Posterior cingulate gyrus (tissue), 11 donors: ENCODE measurements at regions not wholly inside any gene's neighbourhood (a gene's known extent, or its start where the extent isn't known, plus 50 kb on each side); places are given as distances from the start of the nearest gene placed in this dataset.
"Not testable (repeated sequence)": the region's sequence is repeated elsewhere in the genome, so short reads cannot be mapped to it uniquely, and the experiment has no call there.

ENCODE experiments used
- DNase-seq, 10 donors: peaks; one replicate each; pipeline versions ENCODE4 v3.0.0 to v3.0.0-alpha.2; 2020 to 2021; ENCODE audit warnings: mixed read lengths in 3 of 10
- intact Hi-C: fragments of 100-400 bp; cut with DNase I; formaldehyde crosslinking; loops from one replicate; pipeline ENCODE4 v1.15.1; 2023

DNA sequence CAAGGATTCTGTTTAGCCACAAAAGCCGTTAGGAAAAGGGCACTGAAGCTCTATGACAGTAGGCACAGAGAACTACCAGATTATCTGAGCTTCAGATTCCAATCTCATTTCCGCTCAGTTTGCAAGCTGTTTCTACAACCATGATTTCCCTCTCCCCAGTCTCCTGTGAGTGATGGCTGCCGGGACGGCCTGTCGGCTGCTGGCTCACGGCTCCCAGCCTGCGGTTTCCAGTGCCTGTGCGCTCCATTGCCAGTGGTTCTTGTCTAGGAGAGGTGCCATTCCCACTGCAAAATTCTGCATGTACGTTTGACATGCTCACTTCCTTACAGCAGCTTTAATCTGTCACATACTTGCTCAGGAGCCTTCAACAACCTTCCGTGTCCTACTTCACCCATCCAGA, 429.1 kb upstream of the FRG1 start:
- peak in 1 of 10 donors; percentile 49 for DNase-seq
- intact Hi-C loops = no loop called here

DNA sequence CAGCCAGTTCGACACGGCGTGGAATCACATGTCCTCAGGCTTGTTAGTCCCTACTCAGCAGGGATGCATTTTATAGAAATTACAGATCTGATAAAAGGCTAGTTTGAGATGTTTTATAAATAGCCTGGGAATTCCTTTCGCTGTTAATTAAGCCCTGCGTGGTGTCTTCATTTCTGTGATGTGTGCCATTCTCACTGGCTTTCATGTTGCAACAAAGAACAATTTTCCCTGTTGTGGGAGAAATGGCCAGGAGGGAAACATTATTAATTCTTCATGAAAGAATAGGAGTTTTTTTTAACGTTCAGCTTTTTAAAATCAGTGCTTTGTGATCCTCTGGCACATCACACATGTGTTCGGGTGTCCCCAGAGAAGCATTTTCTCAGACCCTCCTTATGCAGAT, 427.3 kb upstream of the FRG1 start:
- DNase-seq = no peak
- intact Hi-C loops = no loop called here

DNA sequence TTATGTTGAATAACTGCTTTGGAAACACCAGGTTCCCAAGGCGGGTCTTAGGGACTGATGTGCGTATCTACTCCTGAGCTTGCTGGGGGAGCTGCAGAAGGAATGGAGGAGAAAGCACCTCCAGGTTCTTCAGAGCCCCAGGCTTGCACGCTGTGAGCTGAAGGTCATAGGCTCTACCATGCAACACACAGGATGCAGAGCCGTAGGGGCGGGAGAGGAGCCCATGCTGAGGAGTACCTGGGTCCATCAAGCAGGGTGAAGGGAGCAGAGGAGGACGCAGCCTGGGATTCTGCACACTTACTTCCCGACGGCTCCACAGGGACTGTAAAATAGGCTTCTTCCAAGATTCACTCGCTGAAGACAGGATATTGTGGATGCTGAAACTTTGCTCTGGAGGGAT, 426.5 kb upstream of the FRG1 start:
- intact Hi-C loops = no loop called here
- DNase-seq = peak in 1 of 10 donors; percentile 56

DNA sequence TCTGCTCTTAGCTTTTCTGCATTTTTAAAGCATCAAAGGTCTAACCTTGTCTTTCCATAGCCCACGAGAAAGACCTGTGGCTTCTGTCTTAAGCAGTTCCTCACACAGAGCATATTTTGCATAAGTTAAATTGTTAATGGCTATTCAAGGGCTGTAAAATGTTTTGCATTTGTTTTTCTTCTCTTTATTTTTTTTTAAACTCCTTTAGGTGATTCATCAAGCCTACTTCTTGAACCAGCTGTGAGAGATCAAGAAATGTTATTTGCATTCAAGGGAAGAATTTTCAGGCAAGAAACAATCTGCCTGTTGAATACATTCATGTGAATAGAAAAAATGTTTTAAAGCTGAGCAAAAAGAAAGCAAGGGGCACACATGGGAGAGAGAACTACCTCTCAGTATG, 423.8 kb upstream of the FRG1 start:
- no peak for DNase-seq
- intact Hi-C loops = no loop called here

DNA sequence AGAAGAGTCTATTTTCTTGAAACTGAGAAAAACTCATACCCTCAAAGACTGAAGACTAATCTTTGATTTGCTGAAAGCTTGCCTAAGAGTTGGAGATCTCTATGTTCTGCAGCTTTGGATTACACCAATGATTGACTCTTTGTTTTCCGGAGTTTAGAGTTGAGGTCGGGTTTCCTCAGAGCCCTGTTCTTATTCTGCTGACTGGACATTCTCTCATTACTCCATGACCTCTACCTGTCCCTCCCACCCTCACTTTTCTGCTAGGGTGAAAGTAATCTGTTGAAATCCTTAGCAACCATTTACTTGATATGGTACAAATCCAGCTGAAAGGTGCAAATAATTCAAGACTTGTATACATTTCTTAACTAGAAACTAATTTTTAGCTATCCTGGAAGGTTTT, 421.5 kb upstream of the FRG1 start:
- DNase-seq = no peak
- intact Hi-C loops = no loop called here

DNA sequence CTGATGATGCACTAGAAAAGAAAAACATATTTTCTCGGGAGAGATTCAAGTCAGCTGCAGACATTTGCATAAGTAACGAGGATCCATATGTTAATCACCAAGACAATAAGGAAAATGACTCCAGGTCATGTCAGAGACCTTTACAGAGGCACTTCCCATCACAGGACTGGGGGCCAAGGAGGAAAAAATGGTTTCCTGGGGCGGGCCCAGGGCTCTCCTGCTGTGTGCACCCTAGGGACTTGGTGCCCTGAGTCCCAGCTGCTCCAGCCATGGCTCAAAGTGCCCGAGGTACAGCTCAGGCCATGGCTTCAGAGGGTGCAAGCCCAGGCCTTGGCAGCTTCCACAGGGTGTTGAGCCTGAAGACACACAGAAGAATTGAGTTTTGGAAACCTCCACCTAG, 415.4 kb upstream of the FRG1 start:
- intact Hi-C loops = no loop called here
- DNase-seq = no peak

DNA sequence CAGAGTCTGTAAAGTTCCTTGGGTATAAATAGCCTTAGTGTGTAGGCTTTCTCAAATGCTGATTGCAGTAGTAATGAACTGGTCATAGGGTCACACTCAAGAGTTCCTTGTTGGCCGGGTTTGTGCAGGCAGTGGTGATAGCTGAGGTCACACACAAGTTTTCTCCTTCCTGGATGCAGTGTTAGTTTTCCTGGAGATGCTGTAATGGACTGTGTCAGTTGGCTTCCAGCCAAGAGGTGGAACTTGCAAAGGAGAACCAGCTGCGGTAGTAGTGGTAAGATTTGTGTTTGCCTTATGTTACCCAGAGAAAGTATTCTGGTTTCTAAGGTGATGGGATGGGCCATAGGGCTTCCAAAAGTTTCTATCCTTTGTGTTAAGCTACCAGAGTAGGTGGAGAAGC, 409.8 kb upstream of the FRG1 start:
- no peak for DNase-seq
- intact Hi-C loops = no loop called here

DNA sequence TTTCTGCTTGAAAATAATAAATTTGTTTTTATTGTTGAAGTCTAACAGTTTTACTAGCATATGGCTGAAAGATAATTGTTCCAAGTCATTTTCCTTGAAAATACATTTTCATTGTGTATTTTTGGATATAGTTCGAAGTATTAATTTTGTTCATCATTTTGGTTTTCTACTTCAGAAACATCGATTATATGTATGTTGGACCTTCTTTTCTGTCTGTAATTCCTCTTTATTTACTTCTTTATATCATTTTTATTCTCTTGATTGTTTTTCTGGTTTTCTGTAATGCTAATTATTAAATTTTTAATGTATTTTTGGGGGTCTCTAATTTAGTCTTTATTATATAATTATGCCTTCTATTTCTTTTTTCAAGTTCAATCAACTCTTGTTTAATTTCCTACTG, 407.1 kb upstream of the FRG1 start:
- intact Hi-C loops = no loop called here
- DNase-seq = no peak

DNA sequence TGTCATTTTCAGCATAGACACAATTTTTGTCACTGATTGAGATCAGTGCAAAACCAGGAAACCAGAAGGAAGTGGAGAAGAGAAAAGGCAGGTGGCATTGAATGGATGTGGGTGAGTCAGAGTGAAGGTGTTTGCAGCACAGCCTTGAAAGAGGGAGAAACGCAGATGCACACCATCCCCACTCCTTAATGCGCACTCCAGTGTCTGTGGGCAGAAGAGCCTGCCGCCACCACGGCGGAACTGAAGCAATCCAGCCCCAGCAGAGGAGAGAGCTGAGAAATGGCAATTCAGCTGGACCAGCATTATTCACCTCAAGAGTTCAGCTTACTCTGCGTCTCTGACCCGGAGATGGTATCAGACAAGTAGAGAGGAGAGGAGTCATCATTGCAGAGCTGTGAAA, 393.1 kb upstream of the FRG1 start:
- peak in 1 of 10 donors; percentile 16 for DNase-seq
- intact Hi-C loops = no loop called here

DNA sequence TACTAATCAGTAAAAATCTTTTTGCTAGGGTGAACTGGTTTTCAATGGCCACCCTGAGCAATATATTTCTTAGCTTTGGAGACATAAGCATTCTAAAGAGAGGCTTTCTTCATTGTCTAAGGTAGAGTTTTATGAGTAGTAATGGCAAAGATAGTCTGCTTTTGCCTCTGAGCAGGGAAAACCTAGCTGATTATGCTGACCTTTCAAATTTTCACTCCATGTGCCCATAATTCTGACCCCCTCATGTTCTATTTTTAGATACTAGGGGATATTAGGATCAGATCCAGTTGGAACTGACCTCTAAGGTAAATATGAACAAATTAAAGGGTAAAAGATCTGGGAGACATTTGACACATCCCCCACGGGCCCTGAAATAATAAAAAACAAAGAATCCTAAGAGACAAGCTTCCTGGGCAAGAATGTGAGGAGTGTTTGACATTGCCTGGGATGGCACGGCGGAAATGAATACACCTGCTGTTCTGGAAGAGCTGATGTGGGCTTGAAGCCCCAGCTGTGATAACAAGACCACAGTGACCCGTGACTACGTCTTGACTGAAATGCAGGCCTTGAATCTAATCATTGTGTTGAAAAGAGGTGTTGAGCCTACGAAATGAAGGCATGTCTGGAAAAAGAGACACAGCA, 392.1 kb upstream of the FRG1 start:
- DNase-seq = no peak

DNA sequence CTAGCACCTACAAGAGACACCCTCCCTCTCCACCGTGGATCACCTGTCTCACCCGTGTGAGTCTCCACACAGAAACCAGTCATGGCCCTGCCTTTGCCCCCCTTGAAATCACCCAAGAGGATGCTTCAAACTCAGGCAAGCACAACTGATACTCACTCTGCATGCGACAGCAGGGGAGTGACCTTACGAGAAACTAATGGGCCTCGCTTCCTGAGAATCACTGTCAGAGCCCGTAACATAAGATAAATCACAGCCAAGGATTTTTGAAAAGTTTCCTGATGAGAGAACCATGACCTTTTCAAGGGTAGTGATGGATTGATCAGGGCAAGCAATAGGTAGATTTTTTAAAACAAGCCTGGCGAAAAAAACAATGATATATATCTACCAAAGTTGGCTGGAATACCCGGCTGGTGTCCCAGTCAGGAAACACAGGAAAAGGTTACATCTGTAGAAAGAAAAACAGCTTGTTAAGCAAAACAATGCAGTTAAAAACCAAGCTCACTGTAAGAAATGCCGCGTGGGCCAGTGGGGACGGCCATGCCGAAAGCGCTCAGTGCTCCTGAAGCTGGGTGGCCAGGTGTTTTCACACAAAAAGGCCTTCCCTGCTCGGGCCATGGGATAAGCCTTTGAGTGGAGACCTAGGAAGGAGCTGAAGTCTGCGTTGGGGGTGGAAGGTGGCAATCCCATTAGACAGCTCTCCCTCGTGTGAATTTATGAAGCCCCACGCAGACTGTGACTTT, 388.6 kb upstream of the FRG1 start:
- intact Hi-C loops, DNase-seq: not testable (repeated sequence)

More for the DNA sequence above, 392.1 kb upstream of the FRG1 start:
- intact Hi-C loops = no loop called here

DNA sequence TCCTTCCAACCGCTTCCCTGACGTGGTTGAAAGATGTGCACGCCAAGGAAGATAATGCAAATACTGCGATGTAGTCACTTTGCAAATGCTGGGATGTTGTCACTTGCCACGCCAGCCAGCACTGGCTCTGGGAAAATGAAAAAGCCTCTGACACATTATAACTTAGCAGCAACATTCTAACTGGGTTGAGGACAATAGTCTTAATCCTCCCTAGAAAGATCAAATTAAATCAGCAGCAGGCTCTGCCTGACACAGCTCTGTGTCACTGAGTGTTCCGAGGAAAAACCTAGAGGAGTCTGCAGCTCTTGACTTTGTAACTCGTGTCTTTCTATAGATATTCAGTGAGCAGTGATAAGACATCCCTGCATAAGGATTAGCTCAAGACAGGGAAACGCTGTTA, 380.1 kb upstream of the FRG1 start:
- intact Hi-C loops, DNase-seq: not testable (repeated sequence)

DNA sequence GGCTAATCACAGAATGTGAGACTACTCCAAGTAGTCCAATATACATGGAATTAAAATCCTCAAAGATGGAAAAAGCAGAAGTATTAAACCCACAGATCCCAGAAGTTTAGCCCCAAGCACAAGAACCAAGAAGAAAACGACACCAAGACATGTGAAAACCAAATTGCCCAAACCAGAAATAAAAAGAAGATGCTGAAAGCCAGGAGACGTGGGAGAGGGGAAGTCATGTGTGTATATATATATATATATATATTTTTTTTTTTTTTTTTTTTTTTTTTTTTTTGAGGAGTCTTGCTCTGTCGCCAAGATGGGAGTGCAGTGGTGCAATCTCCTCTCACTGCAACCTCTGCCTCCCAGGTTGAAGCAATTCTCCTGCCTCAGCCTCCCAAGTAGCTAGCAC, 376.9 kb upstream of the FRG1 start:
- intact Hi-C loops, DNase-seq: not testable (repeated sequence)

DNA sequence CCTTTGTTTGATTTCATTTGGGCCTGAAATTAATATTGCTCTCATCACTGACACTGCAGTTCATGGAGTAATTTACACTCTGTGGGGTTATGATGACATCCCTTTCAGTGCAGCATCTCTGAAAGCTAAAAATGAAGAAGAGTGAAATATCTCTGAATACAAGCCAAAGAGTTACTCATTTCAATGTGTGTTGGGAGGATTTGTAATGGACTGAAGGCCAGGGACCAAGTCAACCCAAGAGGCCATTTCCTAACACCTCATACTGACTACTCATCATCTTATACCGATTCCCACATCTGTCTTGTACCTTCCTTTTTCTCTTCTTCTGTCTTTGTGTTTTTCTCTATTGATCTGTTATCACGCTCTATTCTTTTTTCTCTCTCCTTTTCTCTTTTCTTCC, 374.4 kb upstream of the FRG1 start:
- DNase-seq, intact Hi-C loops: not testable (repeated sequence)

DNA sequence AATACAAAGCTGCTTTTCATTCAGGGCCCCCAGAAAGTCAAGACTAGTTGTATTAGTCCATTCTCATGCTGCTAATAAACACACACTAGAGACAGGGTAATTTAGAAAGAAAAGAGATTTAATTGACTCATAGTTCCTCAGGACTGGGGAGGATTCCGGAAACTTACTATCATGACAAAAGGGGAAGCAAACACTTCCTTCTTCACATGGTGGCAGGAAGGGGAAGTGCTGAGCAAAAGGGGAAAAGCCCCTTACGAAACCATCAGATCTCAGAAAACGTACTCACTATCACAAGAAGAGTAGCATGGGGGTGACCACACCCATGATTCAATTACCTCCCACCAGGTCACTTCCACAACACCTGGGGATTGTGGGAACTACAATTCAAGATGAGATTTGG, 373.8 kb upstream of the FRG1 start:
- DNase-seq, intact Hi-C loops: not testable (repeated sequence)

DNA sequence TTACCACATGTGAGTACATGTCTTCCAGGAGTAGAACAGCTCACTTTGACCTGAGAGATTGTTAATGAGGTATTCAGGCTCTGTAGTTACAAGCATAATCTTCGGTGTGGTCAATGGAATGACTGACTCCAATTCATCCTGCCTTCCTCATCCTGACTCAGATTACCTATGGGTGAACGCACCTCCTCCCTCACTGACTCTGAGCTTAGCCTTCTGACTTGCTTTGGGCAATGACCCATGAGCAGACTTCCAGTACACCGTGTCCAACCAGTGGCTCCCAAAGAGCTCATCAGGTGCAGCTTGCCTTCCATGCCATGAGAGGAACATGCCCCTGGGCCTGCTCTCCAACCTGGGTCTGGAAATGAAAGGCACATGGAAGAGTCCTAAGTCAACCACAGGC, 361.0 kb upstream of the FRG1 start:
- intact Hi-C loops = not testable (repeated sequence)

DNA sequence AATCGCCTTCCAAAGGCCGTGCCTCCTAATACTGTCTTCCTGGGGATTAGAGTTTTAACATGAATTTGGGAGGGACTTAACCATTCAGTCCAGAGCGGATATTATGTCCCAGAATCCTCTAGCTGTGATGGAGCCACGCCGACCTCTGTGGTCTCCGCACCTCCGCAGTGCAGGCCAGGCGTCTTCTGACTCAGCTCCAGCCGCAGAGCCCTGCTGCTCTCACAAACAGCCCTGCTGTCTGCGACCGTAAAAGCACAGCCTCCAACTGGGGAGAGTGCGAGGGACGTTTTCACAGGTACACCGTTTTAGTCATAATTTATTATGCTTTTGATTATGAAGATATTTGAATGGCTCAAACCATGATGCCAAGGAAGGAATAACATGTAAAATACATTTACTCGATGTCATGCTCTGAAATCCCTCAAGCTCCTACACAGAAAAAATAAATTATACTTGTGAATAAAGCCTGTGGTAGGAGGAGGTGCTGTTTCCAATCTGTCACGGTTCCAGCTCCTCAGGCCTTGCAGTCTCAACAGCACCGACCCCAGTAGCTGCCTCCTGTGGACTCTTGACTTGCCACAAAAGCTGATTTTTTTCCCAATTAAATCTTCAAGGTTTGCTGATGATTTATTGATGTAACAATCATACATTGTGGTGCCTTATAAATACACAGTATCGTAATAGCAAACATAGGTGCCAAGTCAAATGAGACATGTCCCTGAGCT, 353.6 kb upstream of the FRG1 start:
- intact Hi-C loops, DNase-seq: not testable (repeated sequence)

More for the DNA sequence above, 361.0 kb upstream of the FRG1 start:
- DNase-seq = not testable (repeated sequence)

DNA sequence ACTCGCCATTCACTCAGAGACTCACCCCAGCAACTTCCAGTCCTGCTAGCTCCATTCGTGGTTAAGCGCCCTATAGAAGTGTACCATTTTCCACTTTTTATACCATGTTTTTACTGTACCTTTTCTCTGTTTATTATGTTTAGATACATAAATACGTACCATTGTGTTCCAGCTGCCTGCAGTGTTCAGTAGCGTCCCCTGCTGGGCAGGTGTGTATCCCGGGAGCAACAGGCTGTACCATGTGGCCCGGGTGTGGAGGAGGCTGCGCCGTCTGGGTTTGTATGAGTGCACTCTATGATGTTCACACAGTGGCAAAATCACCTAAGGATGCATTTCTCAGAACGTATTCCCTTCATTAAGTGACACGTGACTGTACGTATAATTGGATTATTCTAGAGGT, 351.5 kb upstream of the FRG1 start:
- DNase-seq, intact Hi-C loops: not testable (repeated sequence)

DNA sequence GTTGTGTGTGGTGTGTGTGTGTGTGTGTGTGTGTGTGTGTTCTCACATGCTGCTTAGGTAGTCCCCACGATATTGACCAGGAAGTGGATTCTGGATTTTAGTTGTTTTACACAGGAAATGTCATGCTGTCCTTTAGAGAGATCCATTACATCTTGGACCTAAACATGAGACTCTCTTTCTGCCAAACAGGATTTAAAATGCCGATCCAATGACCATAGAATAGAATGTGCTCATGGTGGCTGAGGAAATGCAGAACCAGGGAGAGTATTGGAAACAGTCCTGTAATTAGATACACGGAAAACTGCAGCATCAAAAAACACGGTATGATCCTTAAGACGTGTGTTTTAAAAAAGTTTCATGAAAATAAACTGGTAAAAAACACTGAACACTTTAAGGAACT, 347.8 kb upstream of the FRG1 start:
- DNase-seq = no peak
- intact Hi-C loops = no loop called here

DNA sequence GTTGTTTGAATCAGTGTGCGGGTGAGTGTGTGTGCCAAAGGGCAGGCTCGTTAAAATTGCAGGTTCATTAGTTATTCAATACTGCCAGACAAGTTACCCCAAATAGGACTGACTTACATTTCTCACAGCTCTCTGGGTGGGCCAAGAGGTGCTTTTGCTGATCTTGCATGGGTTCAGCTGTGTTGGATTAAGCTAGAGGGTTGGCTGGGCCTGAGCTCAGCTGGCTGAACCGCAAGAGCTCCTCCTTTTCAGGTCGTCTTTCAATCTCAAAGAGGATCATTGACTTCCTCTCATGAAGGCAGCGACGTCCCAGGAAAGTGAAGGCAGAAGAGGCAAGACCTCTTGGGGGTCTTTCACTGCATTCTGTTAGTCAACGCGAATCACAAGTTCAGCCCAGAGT, 343.3 kb upstream of the FRG1 start:
- DNase-seq = no peak
- intact Hi-C loops = no loop called here

DNA sequence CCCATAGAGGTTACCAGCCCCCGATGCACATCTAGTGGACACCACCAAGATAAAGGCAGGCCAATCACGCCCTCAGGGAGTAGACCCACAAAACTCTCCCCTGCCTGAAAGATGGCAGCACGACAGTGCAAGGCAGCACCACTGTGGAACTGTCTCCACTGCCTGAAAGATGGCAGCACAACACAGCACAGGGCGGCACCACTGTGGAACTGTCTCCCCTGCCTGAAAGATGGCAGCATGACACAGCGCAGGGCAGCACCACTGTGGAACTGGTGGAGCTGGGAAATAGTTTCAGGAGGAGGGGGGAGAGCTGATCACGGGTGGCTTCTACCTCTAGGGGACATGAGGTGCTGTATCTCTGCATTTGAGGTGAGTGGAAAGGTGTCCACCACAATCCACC, 340.4 kb upstream of the FRG1 start:
- intact Hi-C loops = no loop called here
- peak in 1 of 10 donors; percentile 66 for DNase-seq
